Transverse colon (tissue), 4 donors: ENCODE measurements at regions not wholly inside any gene's neighbourhood (a gene's known extent, or its start where the extent isn't known, plus 50 kb on each side); places are given as distances from the start of the nearest gene placed in this dataset.

Experiments
- DNase-seq: peaks from one replicate; pipeline ENCODE4 v3.0.0-alpha.2; 2019
- H3K27ac ChIP-seq, 4 donors: fragments of 200-600 bp; sonication (generic); 2 replicates each; pipeline ENCODE4 v1.5.1; 2016 to 2018; ENCODE audit warnings: inconsistent platforms in 4 of 4
- H3K27me3 ChIP-seq: fragments of 200-600 bp; sonication (generic); 2 replicates; pipeline ENCODE4 v1.5.1; 2017; ENCODE audit warnings: inconsistent platforms
- H3K36me3 ChIP-seq, 4 donors: fragments of 200-600 bp; sonication (generic); 2 replicates each; pipeline ENCODE4 v1.5.1; 2017 to 2019; ENCODE audit warnings: inconsistent platforms in 4 of 4
- H3K4me1 ChIP-seq, 4 donors: fragments of 200-600 bp; sonication (generic); 2 replicates each; pipeline ENCODE4 v1.5.1; 2017 to 2020; ENCODE audit warnings: inconsistent platforms in 4 of 4
- H3K4me3 ChIP-seq, 4 donors: fragments of 200-600 bp; sonication (generic); 1 replicate in 1 of 4; 2 replicates in 3 of 4; pipeline versions ENCODE4 v1.5.1 to v1.6.1; 2017 to 2019; ENCODE audit warnings: inconsistent platforms in 4 of 4
- H3K9me3 ChIP-seq, 2 donors: fragments of 200-600 bp; sonication (generic); 2 replicates each; pipeline ENCODE4 v1.5.1; 2017 to 2019; ENCODE audit warnings: inconsistent platforms in 2 of 2
- CTCF ChIP-seq, 5 experiments: fragments of 200-600 bp in 3 of 5; fragments of 450-650 bp in 2 of 5; sonication (generic) in 3 of 5; IDR thresholded peaks; 1 replicate in 2 of 5; 2 replicates in 3 of 5; pipeline ENCODE4 v1.5.1; 2016 to 2017; ENCODE audit warnings: antibody characterized with exemption in 5 of 5, inconsistent platforms in 3 of 5, mild to moderate bottlenecking in 2 of 5, moderate library complexity in 1 of 5
- EP300 ChIP-seq: sonication (generic); formaldehyde crosslinking; IDR thresholded peaks from one replicate; pipeline ENCODE4 v1.6.1; 2017; ENCODE audit warnings: antibody characterized with exemption, low read depth
- POLR2A ChIP-seq: fragments of 450-650 bp; IDR thresholded peaks from one replicate; pipeline ENCODE4 v1.6.1; 2016; ENCODE audit warnings: antibody characterized with exemption, mild to moderate bottlenecking, moderate library complexity
- POLR2AphosphoS5 ChIP-seq, 3 donors: sonication (generic); formaldehyde crosslinking; IDR thresholded peaks; one replicate each; pipeline ENCODE4 v1.6.1; 2016; ENCODE audit warnings: antibody characterized with exemption in 3 of 3
- WGBS, 2 donors: methylation state at CpG; one replicate each; pipeline ENCODE4 v1.1.5; 2018; ENCODE audit warnings: low coverage in 1 of 2; 5-methylcytosine and 5-hydroxymethylcytosine counted together
- in situ Hi-C, 4 donors: fragments of 200-750 bp; cut with MboI; loops; one replicate each; pipeline versions ENCODE4 v1.15.0 to v1.15.1; 2017; ENCODE audit warnings: low sequenced_read_pairs in 3 of 4, low pct_ligation_motif_present in 1 of 4, low pct_unique_long_range_greater_than_20kb in 1 of 4
- intact Hi-C: fragments of 100-400 bp; cut with DNase I; formaldehyde crosslinking; loops from one replicate; pipeline ENCODE4 v1.15.1; 2023; ENCODE audit warnings: low total_unique reads

- WGBS, 2 donors, result 90 to 91% methylated on average over 7 of the region's 7 CpGs
- no peak for TF ChIP-seq EP300
- intact Hi-C loops, result no loop called here
- no peak overlapping the region for H3K27ac ChIP-seq
- no peak for DNase-seq
- H3K4me1 ChIP-seq, result no peaks in the 10 kb centered on the region
- in situ Hi-C loops, result no loop called here
- no peak overlapping the region for H3K4me3 ChIP-seq
- no peaks in the 10 kb centered on the region for H3K9me3 ChIP-seq
- H3K27me3 ChIP-seq, result no peaks in the 10 kb centered on the region
- H3K36me3 ChIP-seq, result no peaks in the 10 kb centered on the region
These were observed 106.2 kb downstream of the TM2D1 start for GRCh38 chr1:61618755-61619154.

GRCh38 chr1:61618193-61618592, 106.7 kb downstream of the TM2D1 start:
- no peaks in the 10 kb centered on the region for H3K27me3 ChIP-seq
- no peaks in the 10 kb centered on the region for H3K4me1 ChIP-seq
- 73 to 86% methylated on average over 2 of the region's 2 CpGs for WGBS, 2 donors
- TF ChIP-seq EP300 (no peak), CTCF (IDR thresholded peaks at IDR 0.05) (no peak), POLR2AphosphoS5 (IDR thresholded peaks at IDR 0.05) (no peak), POLR2A (no peak)
- H3K4me3 ChIP-seq, result no peak overlapping the region
- H3K9me3 ChIP-seq, result no peaks in the 10 kb centered on the region
- no peak overlapping the region for H3K27ac ChIP-seq
- in situ Hi-C loops, result no loop called here
- H3K36me3 ChIP-seq, result no peaks in the 10 kb centered on the region
- DNase-seq, result no peak
- intact Hi-C loops, result no loop called here

- TF ChIP-seq CTCF (IDR thresholded peaks at IDR 0.05), result no peak
- no peak for TF ChIP-seq POLR2AphosphoS5 (IDR thresholded peaks at IDR 0.05)
- no peak for TF ChIP-seq EP300
- TF ChIP-seq POLR2A, result no peak
- WGBS, 2 donors, result 83 to 93% methylated on average over 2 to 3 of the region's 3 CpGs
- intact Hi-C loops (no loop called here), in situ Hi-C loops (no loop called here)
- Histone ChIP-seq H3K9me3 (no peaks in the 10 kb centered on the region), H3K4me3 (no peak overlapping the region), H3K27me3 (no peaks in the 10 kb centered on the region), H3K36me3 (no peaks in the 10 kb centered on the region), H3K4me1 (no peaks in the 10 kb centered on the region), H3K27ac (no peak overlapping the region)
- DNase-seq, result no peak
These were observed 108.1 kb downstream of the TM2D1 start for GRCh38 chr1:61616830-61617229.

DNA sequence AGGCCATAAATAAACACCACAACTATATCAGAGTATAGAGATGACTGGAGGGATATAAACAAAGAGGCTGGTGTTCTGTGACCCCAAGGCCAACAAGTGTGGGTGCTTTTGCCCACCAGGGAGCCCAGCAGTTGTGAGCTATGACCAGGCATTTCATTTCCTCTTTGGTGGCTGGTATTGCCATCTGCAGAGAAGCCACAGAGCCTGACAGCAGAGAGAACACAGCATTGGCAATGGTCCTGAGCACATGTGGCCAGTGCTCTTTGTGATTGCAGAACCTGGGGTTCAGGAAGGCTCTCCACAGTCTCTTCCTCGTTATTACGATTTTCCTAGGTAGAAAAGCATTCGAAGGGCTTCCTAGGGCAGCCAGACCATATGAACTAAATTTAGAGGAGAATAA, 112.3 kb downstream of the TM2D1 start:
- no peak overlapping the region for H3K27ac ChIP-seq
- no peaks in the 10 kb centered on the region for H3K27me3 ChIP-seq
- H3K36me3 ChIP-seq, result no peaks in the 10 kb centered on the region
- 66% methylated on average over 3 of the region's 3 CpGs; no CpG with 5 or more reads in 1 of the 2 donors for WGBS, 2 donors
- intact Hi-C loops, result no loop called here
- no peak for DNase-seq
- no peak overlapping the region for H3K4me3 ChIP-seq
- no peak for TF ChIP-seq POLR2A
- no peak for TF ChIP-seq EP300
- TF ChIP-seq POLR2AphosphoS5 (IDR thresholded peaks at IDR 0.05), result no peak
- TF ChIP-seq CTCF (IDR thresholded peaks at IDR 0.05), result no peak
- in situ Hi-C loops, result no loop called here
- no peaks in the 10 kb centered on the region for H3K9me3 ChIP-seq
- H3K4me1 ChIP-seq, result no peaks in the 10 kb centered on the region

DNA sequence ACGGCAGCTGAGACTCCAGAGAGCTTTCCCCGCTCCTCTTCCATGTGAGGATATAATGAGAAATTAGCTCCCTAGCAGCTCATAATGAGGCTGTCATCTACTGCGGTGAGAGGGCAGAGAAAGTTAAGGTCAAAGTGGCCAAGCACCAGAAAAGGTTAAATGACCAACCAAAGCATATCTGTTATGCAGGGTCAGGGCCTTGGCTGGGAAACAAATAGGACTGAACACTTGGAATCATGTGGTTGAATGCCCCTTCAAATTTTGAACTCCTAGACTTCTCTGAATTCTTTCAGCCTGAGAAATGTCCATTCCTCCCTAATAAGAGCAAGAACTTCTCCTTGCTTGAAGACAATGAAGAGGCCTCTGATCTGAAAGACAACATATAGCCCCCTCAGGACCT, 115.9 kb downstream of the TM2D1 start:
- H3K4me1 ChIP-seq, result no peaks in the 10 kb centered on the region
- no peaks in the 10 kb centered on the region for H3K27me3 ChIP-seq
- 80 to 98% methylated on average over 1 to 3 of the region's 3 CpGs for WGBS, 2 donors
- in situ Hi-C loops, result no loop called here
- intact Hi-C loops, result no loop called here
- no peak overlapping the region for H3K4me3 ChIP-seq
- H3K9me3 ChIP-seq, result no peaks in the 10 kb centered on the region
- no peak for TF ChIP-seq EP300
- no peak for TF ChIP-seq POLR2AphosphoS5 (IDR thresholded peaks at IDR 0.05)
- TF ChIP-seq CTCF (IDR thresholded peaks at IDR 0.05), result no peak
- TF ChIP-seq POLR2A, result no peak
- H3K36me3 ChIP-seq, result no peaks in the 10 kb centered on the region
- DNase-seq, result no peak
- H3K27ac ChIP-seq, result no peak overlapping the region
